Keratinocyte (primary cell): ENCODE measurements at regions not wholly inside any gene's neighbourhood (a gene's known extent, or its start where the extent isn't known, plus 50 kb on each side); places are given as distances from the start of the nearest gene placed in this dataset.

ENCODE experiments used
- DNase-seq: peaks from one replicate; pipeline ENCODE4 v3.0.0-alpha.2; 2011; ENCODE audit warnings: low read depth, missing footprints, low spot score
- FAIRE-seq: peaks from 2 replicates; lab custom pipeline; 2011; peaks lifted over from hg19 to GRCh38; lab: Jason Lieb, UNC
- H2AFZ ChIP-seq: 2 replicates; pipeline ENCODE4 v1.6.0; 2012; ENCODE audit warnings: low read length, control low read depth, inconsistent platforms; ENCODE audit not compliant: control insufficient read depth
- H3K27ac ChIP-seq: 2 replicates; pipeline ENCODE4 v1.5.1; 2011; ENCODE audit warnings: low read length; ENCODE audit not compliant: control insufficient read depth, insufficient read depth
- H3K27me3 ChIP-seq: 3 replicates; pipeline ENCODE4 v1.6.0; 2011; ENCODE audit warnings: low read length; ENCODE audit not compliant: control insufficient read depth, insufficient read depth; ENCODE audit errors: extremely low read depth
- H3K36me3 ChIP-seq, 2 experiments: 2 replicates in 1 of 2; 3 replicates in 1 of 2; pipeline ENCODE4 v1.5.1; 2011; ENCODE audit warnings: low read length in 2 of 2, mild to moderate bottlenecking in 1 of 2; ENCODE audit not compliant: control insufficient read depth in 2 of 2, insufficient read depth in 2 of 2; ENCODE audit errors: extremely low read depth in 1 of 2
- H3K4me1 ChIP-seq: 3 replicates; pipeline ENCODE4 v1.5.1; 2011; ENCODE audit warnings: low read length; ENCODE audit not compliant: control insufficient read depth, insufficient read depth; ENCODE audit errors: extremely low read depth
- H3K4me2 ChIP-seq: 3 replicates; pipeline ENCODE4 v1.6.0; 2011; ENCODE audit warnings: low read depth, low read length; ENCODE audit not compliant: control insufficient read depth, insufficient read depth; ENCODE audit errors: extremely low read depth
- H3K4me3 ChIP-seq, 3 experiments: fragments of 200-600 bp in 1 of 3; sonication (generic) in 1 of 3; 2 replicates in 2 of 3; 3 replicates in 1 of 3; pipeline ENCODE4 v1.5.1; 2011 to 2016; ENCODE audit warnings: low read length in 3 of 3, mild to moderate bottlenecking in 3 of 3, control low read depth in 2 of 3, inconsistent platforms in 1 of 3, low read depth in 1 of 3, mixed read lengths in 1 of 3, mixed run types in 1 of 3, moderate library complexity in 1 of 3; ENCODE audit not compliant: control insufficient read depth in 2 of 3, insufficient read depth in 2 of 3; ENCODE audit errors: extremely low read depth in 1 of 3
- H3K79me2 ChIP-seq: 2 replicates; pipeline ENCODE4 v1.6.0; 2012; ENCODE audit warnings: low read length; ENCODE audit not compliant: control insufficient read depth, insufficient read depth
- H3K9ac ChIP-seq: 3 replicates; pipeline ENCODE4 v1.6.0; 2011; ENCODE audit warnings: low read length; ENCODE audit not compliant: control insufficient read depth, insufficient read depth; ENCODE audit errors: extremely low read depth
- H3K9me1 ChIP-seq: 3 replicates; pipeline ENCODE4 v1.6.0; 2011; ENCODE audit warnings: low read length; ENCODE audit not compliant: control insufficient read depth, insufficient read depth; ENCODE audit errors: extremely low read depth
- H3K9me3 ChIP-seq: 2 replicates; pipeline ENCODE4 v1.5.1; 2012; ENCODE audit warnings: low read depth, low read length; ENCODE audit not compliant: control insufficient read depth
- H4K20me1 ChIP-seq: 3 replicates; pipeline ENCODE4 v1.6.0; 2011; ENCODE audit warnings: low read length; ENCODE audit not compliant: control insufficient read depth, insufficient read depth; ENCODE audit errors: extremely low read depth
- EZH2 ChIP-seq: IDR thresholded peaks from one replicate; pipeline ENCODE4 v1.6.1; 2012; ENCODE audit warnings: inconsistent platforms, mild to moderate bottlenecking, low read length, moderate library complexity
- dilution Hi-C: fragments of 300-500 bp; cut with MboI; formaldehyde crosslinking; loops from one replicate; pipeline ENCODE4 v1.7.0; 2020; ENCODE audit warnings: low sequenced_read_pairs; ENCODE audit not compliant: extremely low pct_ligation_motif_present
- TF ChIP-seq, protein P1 (sequence below), 3 experiments: IDR thresholded peaks in 1 of 3; conservative IDR thresholded peaks in 1 of 3; optimal IDR thresholded peaks in 1 of 3; 2 replicates in 2 of 3; 3 replicates in 1 of 3; pipeline versions ENCODE3 to v1.5.1; 2011; ENCODE audit warnings: low read length in 3 of 3, mild to moderate bottlenecking in 3 of 3, moderate library complexity in 2 of 3, control low read depth in 1 of 3, inconsistent platforms in 1 of 3; ENCODE audit not compliant: insufficient read depth in 2 of 3; ENCODE audit errors: extremely low read depth in 1 of 3

DNA sequence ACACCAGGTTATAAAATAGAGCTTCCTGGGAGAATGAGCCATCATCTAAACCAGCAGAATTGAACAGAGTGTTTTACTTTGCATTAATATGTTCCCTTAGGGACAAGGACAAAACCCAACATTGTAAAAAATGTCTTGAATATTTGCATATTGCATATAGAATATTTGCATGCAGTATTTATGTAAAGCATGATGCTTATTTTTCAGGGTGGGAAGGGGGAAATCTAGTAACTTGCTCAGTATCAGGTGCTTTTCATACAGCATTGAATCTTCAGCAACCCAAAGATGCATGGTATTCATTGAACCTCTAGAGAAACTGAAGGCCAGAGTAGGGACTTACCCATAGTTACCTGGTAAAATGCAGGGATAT is 409.2 kb upstream of the ZMIZ1 start:
- no peak for TF ChIP-seq EZH2
- TF ChIP-seq, protein P1, sequence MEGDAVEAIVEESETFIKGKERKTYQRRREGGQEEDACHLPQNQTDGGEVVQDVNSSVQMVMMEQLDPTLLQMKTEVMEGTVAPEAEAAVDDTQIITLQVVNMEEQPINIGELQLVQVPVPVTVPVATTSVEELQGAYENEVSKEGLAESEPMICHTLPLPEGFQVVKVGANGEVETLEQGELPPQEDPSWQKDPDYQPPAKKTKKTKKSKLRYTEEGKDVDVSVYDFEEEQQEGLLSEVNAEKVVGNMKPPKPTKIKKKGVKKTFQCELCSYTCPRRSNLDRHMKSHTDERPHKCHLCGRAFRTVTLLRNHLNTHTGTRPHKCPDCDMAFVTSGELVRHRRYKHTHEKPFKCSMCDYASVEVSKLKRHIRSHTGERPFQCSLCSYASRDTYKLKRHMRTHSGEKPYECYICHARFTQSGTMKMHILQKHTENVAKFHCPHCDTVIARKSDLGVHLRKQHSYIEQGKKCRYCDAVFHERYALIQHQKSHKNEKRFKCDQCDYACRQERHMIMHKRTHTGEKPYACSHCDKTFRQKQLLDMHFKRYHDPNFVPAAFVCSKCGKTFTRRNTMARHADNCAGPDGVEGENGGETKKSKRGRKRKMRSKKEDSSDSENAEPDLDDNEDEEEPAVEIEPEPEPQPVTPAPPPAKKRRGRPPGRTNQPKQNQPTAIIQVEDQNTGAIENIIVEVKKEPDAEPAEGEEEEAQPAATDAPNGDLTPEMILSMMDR (optimal IDR thresholded peaks at IDR 0.05 in 1 of 3, IDR thresholded peaks at IDR 0.05 in 1 of 3, conservative IDR thresholded peaks at IDR 0.05 in 1 of 3; ENCODE audit: extremely low read depth in 1 of 3, insufficient read depth in 2 of 3, low read length in 3 of 3): no peak
- FAIRE-seq: no peak

GRCh38 chr10:78660446-78661106 is 408.2 kb upstream of the ZMIZ1 start:
- Histone ChIP-seq H3K4me1 (no peaks in the 10 kb centered on the region), H3K79me2 (no peaks in the 10 kb centered on the region), H3K36me3 (no peaks in the 10 kb centered on the region), H2AFZ (no peak overlapping the region), H3K27me3 (peaks cover 9% of the 10 kb centered on the region), H3K27ac (no peak overlapping the region), H4K20me1 (no peaks in the 10 kb centered on the region), H3K9me3 (no peaks in the 10 kb centered on the region), H3K4me2 (no peak overlapping the region), H3K9ac (no peak overlapping the region), H3K9me1 (no peaks in the 10 kb centered on the region), H3K4me3 (no peak overlapping the region)
- dilution Hi-C loops: no loop called here
- no peak for TF ChIP-seq EZH2
- TF ChIP-seq, protein P1 (optimal IDR thresholded peaks at IDR 0.05 in 1 of 3, IDR thresholded peaks at IDR 0.05 in 1 of 3, conservative IDR thresholded peaks at IDR 0.05 in 1 of 3; ENCODE audit: extremely low read depth in 1 of 3, insufficient read depth in 2 of 3, low read length in 3 of 3): no peak
- FAIRE-seq (no peak), DNase-seq (no peak)

More for the DNA sequence above, 409.2 kb upstream of the ZMIZ1 start:
- H3K79me2 ChIP-seq: no peaks in the 10 kb centered on the region
- DNase-seq: no peak
- no peaks in the 10 kb centered on the region for H3K4me1 ChIP-seq
- no peak overlapping the region for H2AFZ ChIP-seq
- dilution Hi-C loops: no loop called here
- no peaks in the 10 kb centered on the region for H3K9me1 ChIP-seq
- H3K36me3 ChIP-seq: no peaks in the 10 kb centered on the region
- H3K9ac ChIP-seq: no peak overlapping the region
- H3K9me3 ChIP-seq: no peaks in the 10 kb centered on the region
- H3K27me3 ChIP-seq: peaks cover 9% of the 10 kb centered on the region
- no peak overlapping the region for H3K4me3 ChIP-seq
- H3K27ac ChIP-seq: no peak overlapping the region
- no peaks in the 10 kb centered on the region for H4K20me1 ChIP-seq
- no peak overlapping the region for H3K4me2 ChIP-seq
